ENCODE measurements at regions not wholly inside any gene's neighbourhood (a gene's known extent, or its start where the extent isn't known, plus 50 kb on each side); places are given as distances from the start of the nearest gene placed in this dataset.

DNA sequence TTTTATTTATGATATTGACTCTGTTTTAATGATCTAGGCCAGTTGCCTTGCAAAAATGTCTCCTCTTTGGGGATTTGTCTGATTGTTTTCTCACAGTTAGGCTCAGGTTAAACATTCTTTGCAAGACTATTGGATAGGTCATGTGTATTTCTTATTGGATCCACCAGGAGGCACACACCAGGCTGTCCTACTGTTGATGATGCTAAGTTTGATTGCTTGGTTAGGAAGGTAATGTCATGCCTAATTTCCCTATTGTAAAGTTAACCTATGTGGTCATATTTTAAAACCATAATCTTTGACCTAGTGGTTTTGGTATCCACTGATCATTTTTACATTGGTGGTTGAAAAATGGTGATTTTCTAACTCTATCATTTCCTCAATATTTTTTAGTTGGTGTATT lies 137.1 kb downstream of the BRMS1L start:
- no peak for TF ChIP-seq POLR2A (IDR thresholded peaks at IDR 0.05)
- TF ChIP-seq, protein P1, sequence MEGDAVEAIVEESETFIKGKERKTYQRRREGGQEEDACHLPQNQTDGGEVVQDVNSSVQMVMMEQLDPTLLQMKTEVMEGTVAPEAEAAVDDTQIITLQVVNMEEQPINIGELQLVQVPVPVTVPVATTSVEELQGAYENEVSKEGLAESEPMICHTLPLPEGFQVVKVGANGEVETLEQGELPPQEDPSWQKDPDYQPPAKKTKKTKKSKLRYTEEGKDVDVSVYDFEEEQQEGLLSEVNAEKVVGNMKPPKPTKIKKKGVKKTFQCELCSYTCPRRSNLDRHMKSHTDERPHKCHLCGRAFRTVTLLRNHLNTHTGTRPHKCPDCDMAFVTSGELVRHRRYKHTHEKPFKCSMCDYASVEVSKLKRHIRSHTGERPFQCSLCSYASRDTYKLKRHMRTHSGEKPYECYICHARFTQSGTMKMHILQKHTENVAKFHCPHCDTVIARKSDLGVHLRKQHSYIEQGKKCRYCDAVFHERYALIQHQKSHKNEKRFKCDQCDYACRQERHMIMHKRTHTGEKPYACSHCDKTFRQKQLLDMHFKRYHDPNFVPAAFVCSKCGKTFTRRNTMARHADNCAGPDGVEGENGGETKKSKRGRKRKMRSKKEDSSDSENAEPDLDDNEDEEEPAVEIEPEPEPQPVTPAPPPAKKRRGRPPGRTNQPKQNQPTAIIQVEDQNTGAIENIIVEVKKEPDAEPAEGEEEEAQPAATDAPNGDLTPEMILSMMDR (IDR thresholded peaks at IDR 0.05), result no peak
- no peak for TF ChIP-seq POLR2AphosphoS5 (IDR thresholded peaks at IDR 0.05)

Data from prostate gland (tissue), 2 donors.